ENCODE measurements at regions not wholly inside any gene's neighbourhood (a gene's known extent, or its start where the extent isn't known, plus 50 kb on each side); places are given as distances from the start of the nearest gene placed in this dataset.

DNA sequence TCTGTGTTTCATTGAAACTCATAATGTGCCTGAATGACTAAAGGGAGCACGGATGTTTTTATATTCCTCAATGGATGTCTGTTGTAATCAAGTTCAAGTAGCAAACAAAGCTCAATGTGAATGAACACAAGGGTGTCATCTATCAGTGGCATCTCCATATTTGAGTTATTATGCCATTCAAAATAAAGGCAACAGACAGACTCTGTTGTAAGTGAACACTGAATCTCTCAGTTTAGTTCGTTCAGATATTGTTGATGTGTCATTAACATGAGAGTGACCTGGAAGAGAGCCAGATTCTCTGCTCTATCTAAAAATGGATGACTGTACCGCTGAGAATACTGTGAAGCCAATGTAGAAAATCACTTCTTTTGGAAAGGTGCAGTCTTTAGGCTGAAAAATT, 118.7 kb downstream of the NUP35 start:
- H3K9ac ChIP-seq, result no peak overlapping the region
- no peaks in the 10 kb centered on the region for H4K20me1 ChIP-seq (ENCODE audit: insufficient read depth)
- no peak overlapping the region for H2AFZ ChIP-seq (ENCODE audit: low read depth)
- 49% methylated on average over 3 of the region's 3 CpGs for WGBS (ENCODE audit: low lambda C conversion rate)
- no peak overlapping the region for H3K4me3 ChIP-seq (ENCODE audit: low read depth in 2 of 2, low read length in 1 of 2)
- H3K27me3 ChIP-seq (ENCODE audit: insufficient read depth), result no peaks in the 10 kb centered on the region
- H3K9me2 ChIP-seq, result no peaks in the 10 kb centered on the region
- H3K9me3 ChIP-seq, result no peaks in the 10 kb centered on the region
- no peaks in the 10 kb centered on the region for H3K36me3 ChIP-seq (replicated peaks in 1 of 2; ENCODE audit: control insufficient read depth in 1 of 2, insufficient read depth in 2 of 2, low read length in 1 of 2)
- CTCF ChIA-PET, result no interaction called here
- TF ChIP-seq FOSL2 (IDR thresholded peaks at IDR 0.05; ENCODE audit: borderline replicate concordance, low read depth) (no peak), GATA2 (CRISPR knock-in tag; IDR thresholded peaks at IDR 0.05) (no peak), ELF1 (IDR thresholded peaks at IDR 0.05) (no peak), JUND (IDR thresholded peaks at IDR 0.05) (no peak), POLR2AphosphoS5 (IDR thresholded peaks at IDR 0.05; ENCODE audit: low read depth, low read length) (no peak), CHD2 (IDR thresholded peaks at IDR 0.05; ENCODE audit: low read length, partially characterized antibody) (no peak), RFX5 (IDR thresholded peaks at IDR 0.05; ENCODE audit: low read length) (no peak), TAF1 (IDR thresholded peaks at IDR 0.05; ENCODE audit: borderline replicate concordance, low read depth, low read length) (no peak), TEAD4 (IDR thresholded peaks at IDR 0.05; ENCODE audit: borderline replicate concordance, insufficient read depth) (no peak), EZH2phosphoT487 (IDR thresholded peaks at IDR 0.05; ENCODE audit: borderline replicate concordance, low read depth) (no peak), RXRA (IDR thresholded peaks at IDR 0.05; ENCODE audit: borderline replicate concordance, low read depth) (no peak), TCF12 (IDR thresholded peaks at IDR 0.05) (no peak)
- TF ChIP-seq, protein P1, sequence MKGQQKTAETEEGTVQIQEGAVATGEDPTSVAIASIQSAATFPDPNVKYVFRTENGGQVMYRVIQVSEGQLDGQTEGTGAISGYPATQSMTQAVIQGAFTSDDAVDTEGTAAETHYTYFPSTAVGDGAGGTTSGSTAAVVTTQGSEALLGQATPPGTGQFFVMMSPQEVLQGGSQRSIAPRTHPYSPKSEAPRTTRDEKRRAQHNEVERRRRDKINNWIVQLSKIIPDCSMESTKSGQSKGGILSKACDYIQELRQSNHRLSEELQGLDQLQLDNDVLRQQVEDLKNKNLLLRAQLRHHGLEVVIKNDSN (IDR thresholded peaks at IDR 0.05; ENCODE audit: borderline replicate concordance, low read depth), result no peak
- TF ChIP-seq, protein P2, sequence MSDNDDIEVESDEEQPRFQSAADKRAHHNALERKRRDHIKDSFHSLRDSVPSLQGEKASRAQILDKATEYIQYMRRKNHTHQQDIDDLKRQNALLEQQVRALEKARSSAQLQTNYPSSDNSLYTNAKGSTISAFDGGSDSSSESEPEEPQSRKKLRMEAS (IDR thresholded peaks at IDR 0.05; ENCODE audit: low read depth), result no peak
- TF ChIP-seq, protein P3, sequence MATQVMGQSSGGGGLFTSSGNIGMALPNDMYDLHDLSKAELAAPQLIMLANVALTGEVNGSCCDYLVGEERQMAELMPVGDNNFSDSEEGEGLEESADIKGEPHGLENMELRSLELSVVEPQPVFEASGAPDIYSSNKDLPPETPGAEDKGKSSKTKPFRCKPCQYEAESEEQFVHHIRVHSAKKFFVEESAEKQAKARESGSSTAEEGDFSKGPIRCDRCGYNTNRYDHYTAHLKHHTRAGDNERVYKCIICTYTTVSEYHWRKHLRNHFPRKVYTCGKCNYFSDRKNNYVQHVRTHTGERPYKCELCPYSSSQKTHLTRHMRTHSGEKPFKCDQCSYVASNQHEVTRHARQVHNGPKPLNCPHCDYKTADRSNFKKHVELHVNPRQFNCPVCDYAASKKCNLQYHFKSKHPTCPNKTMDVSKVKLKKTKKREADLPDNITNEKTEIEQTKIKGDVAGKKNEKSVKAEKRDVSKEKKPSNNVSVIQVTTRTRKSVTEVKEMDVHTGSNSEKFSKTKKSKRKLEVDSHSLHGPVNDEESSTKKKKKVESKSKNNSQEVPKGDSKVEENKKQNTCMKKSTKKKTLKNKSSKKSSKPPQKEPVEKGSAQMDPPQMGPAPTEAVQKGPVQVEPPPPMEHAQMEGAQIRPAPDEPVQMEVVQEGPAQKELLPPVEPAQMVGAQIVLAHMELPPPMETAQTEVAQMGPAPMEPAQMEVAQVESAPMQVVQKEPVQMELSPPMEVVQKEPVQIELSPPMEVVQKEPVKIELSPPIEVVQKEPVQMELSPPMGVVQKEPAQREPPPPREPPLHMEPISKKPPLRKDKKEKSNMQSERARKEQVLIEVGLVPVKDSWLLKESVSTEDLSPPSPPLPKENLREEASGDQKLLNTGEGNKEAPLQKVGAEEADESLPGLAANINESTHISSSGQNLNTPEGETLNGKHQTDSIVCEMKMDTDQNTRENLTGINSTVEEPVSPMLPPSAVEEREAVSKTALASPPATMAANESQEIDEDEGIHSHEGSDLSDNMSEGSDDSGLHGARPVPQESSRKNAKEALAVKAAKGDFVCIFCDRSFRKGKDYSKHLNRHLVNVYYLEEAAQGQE (IDR thresholded peaks at IDR 0.05; ENCODE audit: low read depth, low read length), result no peak
- no peaks in the 10 kb centered on the region for H3K79me2 ChIP-seq (ENCODE audit: insufficient read depth)
- no peaks in the 10 kb centered on the region for H3K4me1 ChIP-seq (ENCODE audit: control insufficient read depth in 1 of 2, insufficient read depth in 2 of 2, low read depth in 1 of 2, low read length in 1 of 2)
- H3F3A ChIP-seq (replicated peaks; ENCODE audit: insufficient read depth), result no peaks in the 10 kb centered on the region
- DNase-seq, result no peak
- no peak overlapping the region for H3K27ac ChIP-seq (ENCODE audit: low read depth in 2 of 2, low read length in 1 of 2)
- no peak overlapping the region for H3K4me2 ChIP-seq
- POLR2A ChIA-PET, result no interaction called here

DNA sequence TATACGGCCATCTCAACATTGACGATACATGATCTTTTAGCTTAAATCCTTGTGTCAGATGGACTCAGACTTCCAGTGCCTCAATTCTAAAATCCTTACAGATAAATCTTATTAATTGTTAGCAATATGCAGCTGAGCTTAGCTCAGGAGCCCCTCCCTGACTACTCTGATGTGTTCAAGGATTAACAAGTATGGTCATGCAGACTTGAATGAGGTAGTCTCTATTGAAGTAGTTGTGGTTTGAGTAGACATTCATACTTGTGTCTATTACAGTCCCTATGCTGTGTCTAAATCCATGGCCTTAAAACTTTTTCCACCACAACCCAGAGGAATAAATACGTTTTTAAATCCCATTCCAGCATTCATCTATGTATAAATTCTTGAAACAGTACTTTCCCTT, 119.5 kb downstream of the NUP35 start:
- Histone ChIP-seq H4K20me1 (ENCODE audit: insufficient read depth) (no peaks in the 10 kb centered on the region), H3K79me2 (ENCODE audit: insufficient read depth) (no peaks in the 10 kb centered on the region), H3K4me2 (no peak overlapping the region), H3K27me3 (ENCODE audit: insufficient read depth) (no peaks in the 10 kb centered on the region), H3F3A (replicated peaks; ENCODE audit: insufficient read depth) (no peaks in the 10 kb centered on the region), H2AFZ (ENCODE audit: low read depth) (no peak overlapping the region), H3K9me2 (no peaks in the 10 kb centered on the region), H3K9ac (no peak overlapping the region), H3K27ac (ENCODE audit: low read depth in 2 of 2, low read length in 1 of 2) (no peak overlapping the region), H3K4me3 (ENCODE audit: low read depth in 2 of 2, low read length in 1 of 2) (no peak overlapping the region), H3K9me3 (no peaks in the 10 kb centered on the region), H3K4me1 (ENCODE audit: control insufficient read depth in 1 of 2, insufficient read depth in 2 of 2, low read depth in 1 of 2, low read length in 1 of 2) (no peaks in the 10 kb centered on the region), H3K36me3 (replicated peaks in 1 of 2; ENCODE audit: control insufficient read depth in 1 of 2, insufficient read depth in 2 of 2, low read length in 1 of 2) (no peaks in the 10 kb centered on the region)
- ChIA-PET POLR2A (no interaction called here), CTCF (no interaction called here)
- DNase-seq, result no peak
- 88% methylated on average over 3 of the region's 3 CpGs for WGBS (ENCODE audit: low lambda C conversion rate)
- TF ChIP-seq EP300 (IDR thresholded peaks at IDR 0.05; ENCODE audit: borderline replicate concordance in 1 of 2, low read depth in 1 of 2, low read length in 1 of 2) (no peak), JUND (IDR thresholded peaks at IDR 0.05) (no peak), ELF1 (IDR thresholded peaks at IDR 0.05) (no peak), RCOR1 (IDR thresholded peaks at IDR 0.05; ENCODE audit: low read length) (no peak)
- TF ChIP-seq, protein P4, sequence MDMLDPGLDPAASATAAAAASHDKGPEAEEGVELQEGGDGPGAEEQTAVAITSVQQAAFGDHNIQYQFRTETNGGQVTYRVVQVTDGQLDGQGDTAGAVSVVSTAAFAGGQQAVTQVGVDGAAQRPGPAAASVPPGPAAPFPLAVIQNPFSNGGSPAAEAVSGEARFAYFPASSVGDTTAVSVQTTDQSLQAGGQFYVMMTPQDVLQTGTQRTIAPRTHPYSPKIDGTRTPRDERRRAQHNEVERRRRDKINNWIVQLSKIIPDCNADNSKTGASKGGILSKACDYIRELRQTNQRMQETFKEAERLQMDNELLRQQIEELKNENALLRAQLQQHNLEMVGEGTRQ (IDR thresholded peaks at IDR 0.05; ENCODE audit: borderline replicate concordance, low read depth, low read length), result no peak
- TF ChIP-seq, protein P5, sequence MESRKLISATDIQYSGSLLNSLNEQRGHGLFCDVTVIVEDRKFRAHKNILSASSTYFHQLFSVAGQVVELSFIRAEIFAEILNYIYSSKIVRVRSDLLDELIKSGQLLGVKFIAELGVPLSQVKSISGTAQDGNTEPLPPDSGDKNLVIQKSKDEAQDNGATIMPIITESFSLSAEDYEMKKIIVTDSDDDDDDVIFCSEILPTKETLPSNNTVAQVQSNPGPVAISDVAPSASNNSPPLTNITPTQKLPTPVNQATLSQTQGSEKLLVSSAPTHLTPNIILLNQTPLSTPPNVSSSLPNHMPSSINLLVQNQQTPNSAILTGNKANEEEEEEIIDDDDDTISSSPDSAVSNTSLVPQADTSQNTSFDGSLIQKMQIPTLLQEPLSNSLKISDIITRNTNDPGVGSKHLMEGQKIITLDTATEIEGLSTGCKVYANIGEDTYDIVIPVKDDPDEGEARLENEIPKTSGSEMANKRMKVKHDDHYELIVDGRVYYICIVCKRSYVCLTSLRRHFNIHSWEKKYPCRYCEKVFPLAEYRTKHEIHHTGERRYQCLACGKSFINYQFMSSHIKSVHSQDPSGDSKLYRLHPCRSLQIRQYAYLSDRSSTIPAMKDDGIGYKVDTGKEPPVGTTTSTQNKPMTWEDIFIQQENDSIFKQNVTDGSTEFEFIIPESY (IDR thresholded peaks at IDR 0.05; ENCODE audit: borderline replicate concordance, low read depth), result no peak
- TF ChIP-seq, protein P6, sequence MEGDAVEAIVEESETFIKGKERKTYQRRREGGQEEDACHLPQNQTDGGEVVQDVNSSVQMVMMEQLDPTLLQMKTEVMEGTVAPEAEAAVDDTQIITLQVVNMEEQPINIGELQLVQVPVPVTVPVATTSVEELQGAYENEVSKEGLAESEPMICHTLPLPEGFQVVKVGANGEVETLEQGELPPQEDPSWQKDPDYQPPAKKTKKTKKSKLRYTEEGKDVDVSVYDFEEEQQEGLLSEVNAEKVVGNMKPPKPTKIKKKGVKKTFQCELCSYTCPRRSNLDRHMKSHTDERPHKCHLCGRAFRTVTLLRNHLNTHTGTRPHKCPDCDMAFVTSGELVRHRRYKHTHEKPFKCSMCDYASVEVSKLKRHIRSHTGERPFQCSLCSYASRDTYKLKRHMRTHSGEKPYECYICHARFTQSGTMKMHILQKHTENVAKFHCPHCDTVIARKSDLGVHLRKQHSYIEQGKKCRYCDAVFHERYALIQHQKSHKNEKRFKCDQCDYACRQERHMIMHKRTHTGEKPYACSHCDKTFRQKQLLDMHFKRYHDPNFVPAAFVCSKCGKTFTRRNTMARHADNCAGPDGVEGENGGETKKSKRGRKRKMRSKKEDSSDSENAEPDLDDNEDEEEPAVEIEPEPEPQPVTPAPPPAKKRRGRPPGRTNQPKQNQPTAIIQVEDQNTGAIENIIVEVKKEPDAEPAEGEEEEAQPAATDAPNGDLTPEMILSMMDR (IDR thresholded peaks at IDR 0.05), result no peak

All from SK-N-SH (cell line).